Neural cell (in vitro differentiated cells): ENCODE measurements at regions not wholly inside any gene's neighbourhood (a gene's known extent, or its start where the extent isn't known, plus 50 kb on each side); places are given as distances from the start of the nearest gene placed in this dataset.
"Not testable (repeated sequence)": the region's sequence is repeated elsewhere in the genome, so short reads cannot be mapped to it uniquely, and the experiment has no call there.

ENCODE experiments used
- H2AFZ ChIP-seq: fragments of 200-600, 300-800 bp; sonication (generic), shearing (Covaris generic); 2 replicates; pipeline ENCODE4 v1.6.0; 2014; ENCODE audit warnings: low read depth, mild to moderate bottlenecking, antibody characterized with exemption, low read length, moderate library complexity
- H3F3A ChIP-seq: fragments of 200-600 bp; shearing (Covaris generic); 2 replicates; pipeline ENCODE4 v1.6.1; 2016; ENCODE audit warnings: mild to moderate bottlenecking, moderate library complexity, mixed read lengths, antibody characterized with exemption, low read length; ENCODE audit not compliant: insufficient read depth, poor library complexity, severe bottlenecking
- H3K27ac ChIP-seq: fragments of 200-600, 300-800 bp; sonication (generic), shearing (Covaris generic); 2 replicates; pipeline ENCODE4 v1.5.1; 2014; ENCODE audit warnings: mild to moderate bottlenecking, low read length, moderate library complexity
- H3K27me3 ChIP-seq: fragments of 300-800, 200-600 bp; sonication (generic), shearing (Covaris generic); 2 replicates; pipeline ENCODE4 v1.6.0; 2014; ENCODE audit warnings: mild to moderate bottlenecking, low read depth, low read length, moderate library complexity; ENCODE audit not compliant: insufficient read depth
- H3K36me3 ChIP-seq: fragments of 300-800, 200-600 bp; sonication (generic), shearing (Covaris generic); 2 replicates; pipeline ENCODE4 v1.5.1; 2014; ENCODE audit warnings: mild to moderate bottlenecking, antibody characterized with exemption, low read length, moderate library complexity; ENCODE audit not compliant: insufficient read depth
- H3K4me2 ChIP-seq: fragments of 300-800, 200-600 bp; sonication (generic), shearing (Covaris generic); 2 replicates; pipeline ENCODE4 v1.6.0; 2014; ENCODE audit warnings: mild to moderate bottlenecking, low read length
- H3K4me3 ChIP-seq: fragments of 300-800, 200-600 bp; sonication (generic), shearing (Covaris generic); 2 replicates; pipeline ENCODE4 v1.5.1; 2014; ENCODE audit warnings: mild to moderate bottlenecking, low read length, moderate library complexity
- H3K79me2 ChIP-seq: fragments of 200-600 bp; shearing (Covaris generic); replicated peaks from 2 replicates; pipeline ENCODE4 v1.6.0; 2014; ENCODE audit warnings: mild to moderate bottlenecking, low read length, moderate library complexity; ENCODE audit not compliant: insufficient read depth
- H3K9ac ChIP-seq: fragments of 300-800, 200-600 bp; sonication (generic), shearing (Covaris generic); 2 replicates; pipeline ENCODE4 v1.6.1; 2016; ENCODE audit warnings: mild to moderate bottlenecking, low read length, mixed read lengths
- H3K9me2 ChIP-seq: fragments of 200-600 bp; shearing (Covaris generic); 2 replicates; pipeline ENCODE4 v1.6.1; 2016; ENCODE audit warnings: mild to moderate bottlenecking, low read length, mixed read lengths; ENCODE audit not compliant: insufficient read depth
- H3K9me3 ChIP-seq: fragments of 200-600, 300-800 bp; sonication (generic), shearing (Covaris generic); 2 replicates; pipeline ENCODE4 v1.6.1; 2016; ENCODE audit warnings: mild to moderate bottlenecking, mixed run types, low read length, moderate library complexity, mixed read lengths
- H4K20me1 ChIP-seq: fragments of 200-600 bp; shearing (Covaris generic); 2 replicates; pipeline ENCODE4 v1.6.1; 2016; ENCODE audit warnings: mild to moderate bottlenecking, mixed run types; ENCODE audit not compliant: insufficient read depth
- CTCF ChIP-seq: fragments of 450-650 bp; IDR thresholded peaks from 2 replicates; pipeline ENCODE4 v1.5.1; 2014; ENCODE audit warnings: antibody characterized with exemption, mild to moderate bottlenecking, moderate library complexity; ENCODE audit not compliant: poor library complexity, severe bottlenecking
- EP300 ChIP-seq: fragments of 450-650 bp; conservative IDR thresholded peaks from 2 replicates; pipeline ENCODE4 v1.6.1; 2014; ENCODE audit warnings: antibody characterized with exemption, mild to moderate bottlenecking, moderate library complexity; ENCODE audit not compliant: poor library complexity, severe bottlenecking
- EZH2 ChIP-seq: fragments of 200-600, 300-800 bp; shearing (Covaris generic), sonication (generic); IDR thresholded peaks from 2 replicates; pipeline ENCODE4 v1.6.1; 2014; ENCODE audit warnings: antibody characterized with exemption, low read length, borderline replicate concordance, mild to moderate bottlenecking; ENCODE audit not compliant: insufficient read depth, poor library complexity, severe bottlenecking
- MXI1 ChIP-seq: fragments of 450-650 bp; conservative IDR thresholded peaks from 2 replicates; pipeline ENCODE4 v1.6.1; 2014; ENCODE audit warnings: antibody characterized with exemption, mild to moderate bottlenecking; ENCODE audit not compliant: poor library complexity, severe bottlenecking
- POLR2AphosphoS5 ChIP-seq: IDR thresholded peaks from 2 replicates; pipeline ENCODE4 v1.6.1; 2012
- RAD21 ChIP-seq: fragments of 450-650 bp; conservative IDR thresholded peaks from 2 replicates; pipeline ENCODE4 v1.6.1; 2014; ENCODE audit warnings: antibody characterized with exemption, mild to moderate bottlenecking, moderate library complexity
- REST ChIP-seq: IDR thresholded peaks from 2 replicates; pipeline ENCODE4 v1.6.1; 2012; ENCODE audit warnings: borderline replicate concordance
- SMC3 ChIP-seq: fragments of 450-650 bp; conservative IDR thresholded peaks from 2 replicates; pipeline ENCODE4 v1.6.1; 2014; ENCODE audit warnings: antibody characterized with exemption, mild to moderate bottlenecking, moderate library complexity; ENCODE audit not compliant: poor library complexity
- TAF1 ChIP-seq: IDR thresholded peaks from 2 replicates; pipeline ENCODE4 v1.6.1; 2012; ENCODE audit warnings: low read depth

- no peak overlapping the region for H3K4me2 ChIP-seq
- no peak overlapping the region for H2AFZ ChIP-seq
- no peaks in the 10 kb centered on the region for H3K9me2 ChIP-seq
- no peaks in the 10 kb centered on the region for H3K36me3 ChIP-seq
- H3K4me3 ChIP-seq: no peak overlapping the region
- H3K9me3 ChIP-seq: no peaks in the 10 kb centered on the region
- TF ChIP-seq EP300: no peak
- no peak for TF ChIP-seq CTCF
- no peak for TF ChIP-seq POLR2AphosphoS5
- TF ChIP-seq MXI1: no peak
- no peak for TF ChIP-seq TAF1
- no peak for TF ChIP-seq SMC3
- no peak for TF ChIP-seq EZH2
- no peak for TF ChIP-seq RAD21
- no peak for TF ChIP-seq REST
- no peaks in the 10 kb centered on the region for H3K27me3 ChIP-seq
- H3K79me2 ChIP-seq: no peaks in the 10 kb centered on the region
- no peaks in the 10 kb centered on the region for H4K20me1 ChIP-seq
- H3F3A ChIP-seq: no peaks in the 10 kb centered on the region
- no peak overlapping the region for H3K27ac ChIP-seq
- no peak overlapping the region for H3K9ac ChIP-seq
These were observed 74.8 kb upstream of the NEDD9 start for GRCh38 chr6:11307226-11307625.

- H2AFZ ChIP-seq: no peak overlapping the region
- no peak for TF ChIP-seq SMC3
- no peak for TF ChIP-seq EZH2
- no peak for TF ChIP-seq MXI1
- TF ChIP-seq REST: no peak
- TF ChIP-seq TAF1: no peak
- no peak for TF ChIP-seq RAD21
- no peak for TF ChIP-seq POLR2AphosphoS5
- no peak for TF ChIP-seq CTCF
- TF ChIP-seq EP300: no peak
- no peaks in the 10 kb centered on the region for H4K20me1 ChIP-seq
- no peaks in the 10 kb centered on the region for H3K27me3 ChIP-seq
- H3K36me3 ChIP-seq: no peaks in the 10 kb centered on the region
- H3K9ac ChIP-seq: no peak overlapping the region
- H3K79me2 ChIP-seq: no peaks in the 10 kb centered on the region
- no peaks in the 10 kb centered on the region for H3F3A ChIP-seq
- H3K9me3 ChIP-seq: no peaks in the 10 kb centered on the region
- no peak overlapping the region for H3K4me3 ChIP-seq
- no peak overlapping the region for H3K27ac ChIP-seq
- H3K9me2 ChIP-seq: no peaks in the 10 kb centered on the region
- H3K4me2 ChIP-seq: no peak overlapping the region
These were observed 72.5 kb upstream of the NEDD9 start for GRCh38 chr6:11304946-11305345.

GRCh38 chr6:11299876-11300428, 67.5 kb upstream of the NEDD9 start:
- not testable (repeated sequence) for H3K4me2 ChIP-seq, H3K9ac ChIP-seq, H3F3A ChIP-seq, H4K20me1 ChIP-seq, H3K4me3 ChIP-seq, H3K79me2 ChIP-seq, H3K36me3 ChIP-seq, H3K9me3 ChIP-seq, H3K9me2 ChIP-seq, H3K27me3 ChIP-seq, H2AFZ ChIP-seq, H3K27ac ChIP-seq
